NT2/D1 (cell line): ENCODE measurements at regions not wholly inside any gene's neighbourhood (a gene's known extent, or its start where the extent isn't known, plus 50 kb on each side); places are given as distances from the start of the nearest gene placed in this dataset.

ENCODE experiments used
- YY1 ChIP-seq: IDR thresholded peaks from 2 replicates; pipeline ENCODE4 v1.6.1; 2011; ENCODE audit not compliant: insufficient read length, insufficient read depth
- ZNF274 ChIP-seq: IDR thresholded peaks from 2 replicates; pipeline ENCODE4 v1.6.1; 2011; ENCODE audit warnings: mild to moderate bottlenecking, low read depth, low read length

DNA sequence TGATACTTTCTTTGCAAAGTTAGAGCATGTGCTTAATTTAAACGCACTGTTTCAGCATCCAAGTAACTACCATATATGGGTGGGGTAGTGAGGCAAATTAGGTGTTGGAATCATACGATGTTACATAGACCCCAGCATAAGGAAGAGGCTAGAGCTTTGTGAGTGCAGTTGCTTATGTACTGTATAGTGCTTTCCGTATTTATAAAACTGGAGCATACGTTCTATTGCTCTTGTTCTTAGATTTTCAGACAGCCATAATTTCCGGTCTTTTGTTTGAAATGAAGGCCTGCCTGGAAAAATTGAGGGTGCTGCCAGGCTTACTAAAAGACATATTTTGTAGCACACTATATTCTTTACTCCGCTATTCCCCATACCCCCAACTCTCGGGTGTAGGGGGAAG lies 335.7 kb downstream of the FOXG1 start:
- TF ChIP-seq YY1 (no peak), ZNF274 (no peak)
